ENCODE measurements at regions not wholly inside any gene's neighbourhood (a gene's known extent, or its start where the extent isn't known, plus 50 kb on each side); places are given as distances from the start of the nearest gene placed in this dataset.

GRCh38 chr3:162994165-162994564 is 1497.6 kb downstream of the OTOL1 start:
- TF ChIP-seq, protein P1, sequence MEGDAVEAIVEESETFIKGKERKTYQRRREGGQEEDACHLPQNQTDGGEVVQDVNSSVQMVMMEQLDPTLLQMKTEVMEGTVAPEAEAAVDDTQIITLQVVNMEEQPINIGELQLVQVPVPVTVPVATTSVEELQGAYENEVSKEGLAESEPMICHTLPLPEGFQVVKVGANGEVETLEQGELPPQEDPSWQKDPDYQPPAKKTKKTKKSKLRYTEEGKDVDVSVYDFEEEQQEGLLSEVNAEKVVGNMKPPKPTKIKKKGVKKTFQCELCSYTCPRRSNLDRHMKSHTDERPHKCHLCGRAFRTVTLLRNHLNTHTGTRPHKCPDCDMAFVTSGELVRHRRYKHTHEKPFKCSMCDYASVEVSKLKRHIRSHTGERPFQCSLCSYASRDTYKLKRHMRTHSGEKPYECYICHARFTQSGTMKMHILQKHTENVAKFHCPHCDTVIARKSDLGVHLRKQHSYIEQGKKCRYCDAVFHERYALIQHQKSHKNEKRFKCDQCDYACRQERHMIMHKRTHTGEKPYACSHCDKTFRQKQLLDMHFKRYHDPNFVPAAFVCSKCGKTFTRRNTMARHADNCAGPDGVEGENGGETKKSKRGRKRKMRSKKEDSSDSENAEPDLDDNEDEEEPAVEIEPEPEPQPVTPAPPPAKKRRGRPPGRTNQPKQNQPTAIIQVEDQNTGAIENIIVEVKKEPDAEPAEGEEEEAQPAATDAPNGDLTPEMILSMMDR (IDR thresholded peaks at IDR 0.05), result no peak
- TF ChIP-seq EZH2 (IDR thresholded peaks at IDR 0.05), result no peak
- no peak for TF ChIP-seq EZH2phosphoT487 (IDR thresholded peaks at IDR 0.05)
